ENCODE measurements at regions not wholly inside any gene's neighbourhood (a gene's known extent, or its start where the extent isn't known, plus 50 kb on each side); places are given as distances from the start of the nearest gene placed in this dataset.

DNA sequence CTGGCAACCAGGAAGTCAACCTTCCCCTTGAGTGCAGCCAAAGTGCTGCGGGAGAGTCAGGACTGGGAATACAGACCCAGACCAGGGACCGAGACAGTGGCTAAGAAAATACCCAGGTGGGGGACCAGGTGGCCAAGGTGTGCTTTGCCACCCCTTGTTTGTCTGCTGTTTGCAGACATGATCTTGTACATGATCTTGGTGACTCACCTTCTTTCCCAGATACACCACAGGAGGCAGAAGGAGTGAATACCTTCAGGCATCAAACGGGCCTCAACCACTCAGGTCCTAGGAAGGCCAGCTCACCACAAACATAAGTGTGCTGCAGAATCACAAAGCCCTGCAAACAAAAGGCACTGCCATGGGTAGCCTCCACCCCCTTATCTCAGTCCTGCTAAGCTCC lies 62.0 kb downstream of the CNGA2 start:
- TF ChIP-seq, protein P1, sequence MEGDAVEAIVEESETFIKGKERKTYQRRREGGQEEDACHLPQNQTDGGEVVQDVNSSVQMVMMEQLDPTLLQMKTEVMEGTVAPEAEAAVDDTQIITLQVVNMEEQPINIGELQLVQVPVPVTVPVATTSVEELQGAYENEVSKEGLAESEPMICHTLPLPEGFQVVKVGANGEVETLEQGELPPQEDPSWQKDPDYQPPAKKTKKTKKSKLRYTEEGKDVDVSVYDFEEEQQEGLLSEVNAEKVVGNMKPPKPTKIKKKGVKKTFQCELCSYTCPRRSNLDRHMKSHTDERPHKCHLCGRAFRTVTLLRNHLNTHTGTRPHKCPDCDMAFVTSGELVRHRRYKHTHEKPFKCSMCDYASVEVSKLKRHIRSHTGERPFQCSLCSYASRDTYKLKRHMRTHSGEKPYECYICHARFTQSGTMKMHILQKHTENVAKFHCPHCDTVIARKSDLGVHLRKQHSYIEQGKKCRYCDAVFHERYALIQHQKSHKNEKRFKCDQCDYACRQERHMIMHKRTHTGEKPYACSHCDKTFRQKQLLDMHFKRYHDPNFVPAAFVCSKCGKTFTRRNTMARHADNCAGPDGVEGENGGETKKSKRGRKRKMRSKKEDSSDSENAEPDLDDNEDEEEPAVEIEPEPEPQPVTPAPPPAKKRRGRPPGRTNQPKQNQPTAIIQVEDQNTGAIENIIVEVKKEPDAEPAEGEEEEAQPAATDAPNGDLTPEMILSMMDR (IDR thresholded peaks at IDR 0.05; ENCODE audit: insufficient read depth, low read depth, low read length): no peak
- TF ChIP-seq EZH2 (IDR thresholded peaks at IDR 0.05; ENCODE audit: insufficient read depth, low read length): no peak

Data from astrocyte (in vitro differentiated cells and primary cell).